ENCODE measurements at regions not wholly inside any gene's neighbourhood (a gene's known extent, or its start where the extent isn't known, plus 50 kb on each side); places are given as distances from the start of the nearest gene placed in this dataset.

DNA sequence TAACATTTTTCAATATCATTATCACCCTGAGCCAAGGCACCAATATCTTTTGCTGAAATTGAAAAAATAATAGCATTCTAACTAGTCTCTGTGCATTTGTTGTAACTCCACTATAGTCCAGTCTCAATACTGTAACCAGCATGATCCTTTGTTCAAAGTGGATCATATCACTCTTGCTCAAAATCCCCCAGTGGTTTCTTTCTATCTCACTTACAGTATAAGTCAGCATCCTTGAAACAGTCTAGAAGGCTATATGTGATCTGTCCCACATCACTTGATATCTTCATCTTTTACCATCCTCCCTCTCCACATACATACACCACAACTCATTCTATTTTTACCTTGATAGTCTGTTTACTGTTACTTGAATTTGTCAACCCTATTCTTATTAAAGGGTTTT, 435.7 kb downstream of the CCER1 start:
- TF ChIP-seq, protein P1, sequence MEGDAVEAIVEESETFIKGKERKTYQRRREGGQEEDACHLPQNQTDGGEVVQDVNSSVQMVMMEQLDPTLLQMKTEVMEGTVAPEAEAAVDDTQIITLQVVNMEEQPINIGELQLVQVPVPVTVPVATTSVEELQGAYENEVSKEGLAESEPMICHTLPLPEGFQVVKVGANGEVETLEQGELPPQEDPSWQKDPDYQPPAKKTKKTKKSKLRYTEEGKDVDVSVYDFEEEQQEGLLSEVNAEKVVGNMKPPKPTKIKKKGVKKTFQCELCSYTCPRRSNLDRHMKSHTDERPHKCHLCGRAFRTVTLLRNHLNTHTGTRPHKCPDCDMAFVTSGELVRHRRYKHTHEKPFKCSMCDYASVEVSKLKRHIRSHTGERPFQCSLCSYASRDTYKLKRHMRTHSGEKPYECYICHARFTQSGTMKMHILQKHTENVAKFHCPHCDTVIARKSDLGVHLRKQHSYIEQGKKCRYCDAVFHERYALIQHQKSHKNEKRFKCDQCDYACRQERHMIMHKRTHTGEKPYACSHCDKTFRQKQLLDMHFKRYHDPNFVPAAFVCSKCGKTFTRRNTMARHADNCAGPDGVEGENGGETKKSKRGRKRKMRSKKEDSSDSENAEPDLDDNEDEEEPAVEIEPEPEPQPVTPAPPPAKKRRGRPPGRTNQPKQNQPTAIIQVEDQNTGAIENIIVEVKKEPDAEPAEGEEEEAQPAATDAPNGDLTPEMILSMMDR (IDR thresholded peaks at IDR 0.05), result no peak
- no peak for TF ChIP-seq POLR2AphosphoS5 (IDR thresholded peaks at IDR 0.05)

All from transverse colon (tissue), 4 donors.